Bone marrow (tissue), 2 donors: ENCODE measurements at regions not wholly inside any gene's neighbourhood (a gene's known extent, or its start where the extent isn't known, plus 50 kb on each side); places are given as distances from the start of the nearest gene placed in this dataset.
A peak's percentile ranks its signal among the peaks of the same experiment; 100 is the strongest.

Experiments
- DNase-seq, 2 donors: peaks; one replicate each; lab custom pipeline; 2025; lab: John Stamatoyannopoulos, UW

GRCh38 chr2:196318517-196319377 is 147.4 kb upstream of the STK17B start:
- no peak for DNase-seq

GRCh38 chr2:196322973-196323810 is 151.8 kb upstream of the STK17B start:
- DNase-seq, result no peak

GRCh38 chr2:196324211-196324610 is 152.8 kb upstream of the STK17B start:
- no peak for DNase-seq

DNA sequence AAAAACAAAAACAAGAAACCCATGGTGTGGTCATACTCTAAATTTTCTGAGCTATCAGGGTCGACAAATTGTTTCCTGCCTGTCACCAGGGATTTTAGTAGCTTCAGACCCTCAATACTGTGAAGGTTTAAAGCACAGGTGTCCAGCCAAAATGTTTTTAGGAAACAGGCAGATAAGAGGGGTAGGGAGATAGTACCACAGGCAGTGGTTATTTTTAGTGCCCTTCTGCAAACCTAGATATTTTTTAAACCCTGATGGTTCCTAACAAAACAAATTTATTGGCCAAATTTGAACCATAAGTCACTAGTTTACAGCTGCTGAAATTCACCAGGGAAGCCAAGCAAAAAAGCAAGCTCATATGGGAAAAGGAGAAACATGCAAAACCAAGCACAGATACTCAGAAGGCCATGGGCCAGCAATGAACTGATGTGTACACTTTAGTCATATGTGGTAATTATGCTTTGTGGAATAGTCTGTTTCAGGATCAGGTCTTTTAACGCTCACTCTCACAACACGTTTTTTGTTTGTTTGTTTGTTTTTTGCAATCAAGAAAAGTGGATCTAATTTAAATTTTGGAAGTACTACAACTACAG is 156.8 kb upstream of the STK17B start:
- no peak for DNase-seq

DNA sequence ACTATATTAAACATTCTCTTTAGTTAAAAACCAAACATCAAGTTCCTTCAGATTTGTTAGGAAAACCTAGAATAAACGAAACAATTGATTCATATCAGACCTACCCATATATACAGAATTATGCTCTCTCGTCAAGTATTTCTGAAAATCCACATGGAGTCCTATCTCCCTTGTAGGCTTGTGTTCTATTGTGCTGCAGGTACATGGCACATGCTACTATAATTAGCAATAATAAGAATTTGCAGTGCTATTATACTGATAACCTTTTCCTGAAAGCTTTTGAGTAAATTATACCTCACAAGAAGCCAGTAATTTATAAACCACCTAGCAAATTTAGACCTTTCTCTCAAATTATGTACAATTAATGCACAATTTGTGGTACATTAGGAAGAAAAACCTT is 158.6 kb upstream of the STK17B start:
- no peak for DNase-seq

GRCh38 chr2:196330645-196331044 is 159.3 kb upstream of the STK17B start:
- DNase-seq, result no peak

GRCh38 chr2:196331143-196331542 is 159.8 kb upstream of the STK17B start:
- DNase-seq, result no peak

DNA sequence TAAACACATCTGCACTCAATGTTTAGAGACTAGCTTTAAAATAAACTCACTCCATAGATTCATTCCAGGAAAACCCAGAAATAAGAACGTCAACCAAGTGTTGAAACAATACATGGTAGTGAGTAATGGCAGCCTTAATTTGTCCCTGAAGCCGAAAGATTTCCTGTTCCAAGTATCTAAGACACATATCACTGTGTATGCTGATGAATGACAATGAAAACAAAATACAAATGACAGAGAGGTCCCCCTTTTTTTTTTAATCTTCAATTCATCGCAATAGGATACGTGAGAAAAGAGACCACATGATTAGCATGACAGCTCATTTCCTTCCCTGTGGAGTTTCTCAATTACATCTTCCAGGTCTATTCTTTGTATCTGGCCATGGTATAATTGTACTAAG is 160.5 kb upstream of the STK17B start:
- DNase-seq, result no peak

DNA sequence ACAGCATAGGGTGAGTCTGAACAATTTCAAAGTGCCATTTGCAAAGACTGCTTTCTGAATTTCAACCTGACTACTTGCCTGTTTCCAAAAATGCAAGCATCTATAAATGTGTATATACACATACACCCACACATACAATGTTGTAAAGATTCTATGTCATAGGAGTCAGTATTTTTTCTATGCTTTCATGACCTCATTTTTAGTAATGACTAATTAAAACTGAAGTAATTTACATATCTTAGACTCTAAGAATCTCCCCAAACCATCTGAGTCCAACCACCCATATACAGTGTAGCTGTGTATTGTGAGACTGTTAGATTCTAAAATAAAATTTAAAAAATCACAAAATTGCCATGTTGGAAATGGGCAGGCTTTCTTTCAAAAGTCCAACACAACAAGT is 162.0 kb upstream of the STK17B start:
- no peak for DNase-seq

GRCh38 chr2:196334710-196335109 is 163.3 kb upstream of the STK17B start:
- DNase-seq, result no peak

DNA sequence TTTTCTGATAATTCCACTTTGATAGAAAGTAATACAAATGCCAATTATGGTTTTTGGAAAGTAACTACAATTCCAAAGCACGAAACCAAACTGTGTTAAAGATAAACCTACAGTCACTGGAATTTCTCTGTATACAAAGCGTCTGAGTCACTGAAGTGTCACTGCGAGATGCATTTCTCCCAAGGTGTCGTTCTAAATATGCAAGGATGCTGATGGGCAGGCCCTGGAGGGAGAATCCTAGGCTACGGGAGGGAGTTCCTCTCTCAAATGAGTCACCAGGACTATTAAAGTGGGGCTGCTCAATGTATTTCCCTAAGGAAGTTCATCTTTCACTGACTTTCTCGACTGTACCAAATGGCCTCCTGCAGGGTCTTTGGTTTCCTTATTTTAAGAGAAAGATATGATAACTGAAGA is 163.8 kb upstream of the STK17B start:
- no peak for DNase-seq

DNA sequence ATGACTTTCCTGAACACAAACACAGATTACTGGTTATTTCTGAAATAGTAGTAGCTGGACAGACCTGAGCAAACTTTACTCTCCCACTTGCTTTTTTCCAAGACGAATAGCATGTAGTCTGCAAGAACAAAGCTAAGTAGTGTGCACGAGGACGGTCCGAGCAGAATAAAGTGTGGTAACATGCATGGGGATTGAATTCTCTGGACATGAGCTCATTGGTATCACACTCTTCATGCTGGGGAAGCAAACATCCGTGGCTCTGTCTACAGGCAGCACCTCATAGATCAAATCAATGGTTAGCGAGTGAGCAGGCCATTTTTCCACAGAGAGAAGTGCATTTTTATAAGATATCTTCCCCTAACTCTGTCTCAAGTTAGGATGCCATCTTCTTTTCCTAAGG is 164.8 kb upstream of the STK17B start:
- no peak for DNase-seq

GRCh38 chr2:196336715-196337114 is 165.3 kb upstream of the STK17B start:
- no peak for DNase-seq

DNA sequence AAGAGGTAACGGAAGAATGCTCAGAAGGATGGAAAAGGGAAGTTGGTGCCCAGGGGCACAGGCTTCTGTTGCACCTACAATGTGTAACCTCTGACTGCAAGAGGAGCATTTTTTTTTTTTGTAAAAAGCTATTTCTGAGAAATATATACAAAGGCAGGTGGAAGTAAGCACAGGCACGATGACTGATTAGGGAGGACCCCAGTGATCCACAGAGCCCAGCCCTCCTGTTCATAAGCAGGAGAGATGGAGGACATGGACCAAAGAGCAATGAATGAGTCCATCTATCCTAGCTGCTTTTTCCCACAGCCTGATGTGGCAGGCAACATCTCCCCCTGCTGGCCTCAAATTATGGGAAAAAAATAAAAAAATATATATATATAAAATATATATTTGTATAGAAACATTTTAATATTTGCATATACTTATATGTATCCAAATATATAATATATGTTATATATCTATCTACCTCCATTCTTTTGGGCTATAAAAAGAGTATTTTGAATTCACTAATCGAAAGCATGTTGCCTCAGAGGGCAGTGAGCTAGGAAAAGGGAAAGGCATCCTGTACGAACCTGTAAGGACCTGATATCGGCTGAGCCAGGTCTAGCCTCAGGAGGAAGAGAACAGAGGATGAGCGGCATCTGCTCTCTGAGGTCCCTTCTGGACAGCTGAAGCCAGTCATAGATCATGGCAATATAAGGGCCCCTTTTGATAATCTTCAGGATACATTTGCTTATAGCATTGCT is 166.0 kb upstream of the STK17B start:
- no peak for DNase-seq

- no peak for DNase-seq
Observed at GRCh38 chr2:196338440-196338839, 167.1 kb upstream of the STK17B start.

DNA sequence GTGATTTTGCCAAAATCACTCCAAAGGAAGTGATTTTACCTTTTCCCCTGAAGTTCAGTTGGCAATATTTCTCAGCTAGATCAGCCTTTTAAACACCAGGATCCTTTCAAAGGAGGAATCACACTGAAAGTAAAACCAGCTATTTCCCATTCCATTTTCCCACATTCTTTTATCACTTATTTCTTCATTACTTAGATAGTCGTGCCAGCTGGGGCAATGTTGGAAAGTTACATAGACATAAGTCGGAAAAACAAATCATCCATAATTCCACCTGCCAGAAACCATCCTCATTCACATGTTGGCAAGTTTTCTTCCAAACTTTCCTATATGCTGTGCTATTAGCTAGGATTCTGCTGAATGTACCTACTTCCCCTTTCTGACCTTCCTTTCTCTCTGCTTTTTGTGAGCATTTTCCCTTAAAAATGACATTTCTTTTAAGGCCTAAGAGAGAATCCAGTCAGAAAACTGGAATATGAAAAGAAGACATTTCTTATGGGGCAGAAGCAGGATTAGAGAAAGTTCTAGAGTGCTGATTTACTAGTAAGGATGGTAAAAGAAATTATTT is 170.0 kb upstream of the STK17B start:
- DNase-seq, result no peak

- DNase-seq, result no peak
Observed at GRCh38 chr2:196344397-196344796, 173.0 kb upstream of the STK17B start.

- no peak for DNase-seq
Observed at GRCh38 chr2:196353717-196354116, 182.3 kb upstream of the STK17B start.

DNA sequence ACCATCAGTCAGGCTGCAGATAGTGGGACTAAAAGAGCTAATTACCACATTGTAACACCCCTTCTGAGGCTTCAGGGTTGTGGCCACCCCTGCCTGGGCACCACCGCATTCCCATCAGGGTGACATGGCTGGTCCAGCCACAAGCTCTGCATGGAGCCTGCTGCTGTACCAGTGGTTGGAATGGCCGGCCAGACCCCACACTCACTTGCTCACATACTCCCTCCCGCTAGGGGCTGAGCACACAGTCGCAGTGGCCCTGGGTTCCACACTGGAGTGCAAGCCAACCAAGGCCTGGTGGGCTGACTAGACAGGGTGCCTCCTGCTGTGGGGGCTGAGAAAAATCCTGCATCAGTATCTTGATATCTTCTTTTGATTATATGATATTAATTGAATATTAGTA is 182.8 kb upstream of the STK17B start:
- DNase-seq, result no peak

DNA sequence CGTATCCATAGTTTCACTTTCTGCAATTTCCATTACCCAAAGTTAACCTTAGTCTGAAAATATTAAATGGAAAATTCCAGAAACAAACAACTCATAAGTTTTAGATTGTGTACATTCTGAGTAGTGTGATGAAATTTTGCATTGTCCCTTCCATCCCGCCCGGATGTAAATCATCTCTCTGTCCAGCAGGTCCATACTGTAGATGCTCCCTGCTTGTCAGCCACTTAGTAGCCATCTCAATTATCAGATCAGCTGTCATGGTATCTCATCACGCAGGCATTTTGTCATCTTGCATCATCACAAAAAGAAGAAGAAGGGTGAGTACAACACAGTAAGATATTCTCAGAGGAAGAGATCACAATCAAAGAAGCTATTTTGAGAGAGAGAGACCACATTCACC is 185.0 kb upstream of the STK17B start:
- DNase-seq, result peak in 1 of 2 donors; percentile 24

DNA sequence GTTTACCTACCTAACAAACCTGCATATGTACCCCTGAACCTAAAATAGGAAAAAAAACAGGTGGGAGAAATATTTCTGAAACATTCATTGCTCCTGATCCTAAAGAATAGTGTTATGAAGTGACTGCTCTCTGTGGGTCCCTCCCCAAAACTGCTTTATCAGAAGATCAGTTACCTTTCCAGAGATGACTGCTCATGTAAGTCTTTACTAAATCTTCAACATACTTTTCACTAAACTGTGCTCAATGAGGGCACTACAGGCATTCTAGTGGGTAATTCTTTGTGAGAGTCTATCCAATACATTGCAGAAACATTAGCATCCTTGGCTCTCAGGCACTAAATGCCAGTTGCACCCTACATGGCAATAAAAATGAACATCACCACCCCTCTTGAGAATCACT is 189.3 kb upstream of the STK17B start:
- DNase-seq, result no peak
